Spleen (tissue), 11 donors: ENCODE measurements at regions not wholly inside any gene's neighbourhood (a gene's known extent, or its start where the extent isn't known, plus 50 kb on each side); places are given as distances from the start of the nearest gene placed in this dataset.

Source experiments
- DNase-seq: peaks from one replicate; pipeline ENCODE4 v3.0.0-alpha.2; 2020
- H3K27ac ChIP-seq, 8 donors: fragments of 200-600 bp; sonication (generic) in 7 of 8; 1 replicate in 4 of 8; 2 replicates in 4 of 8; pipeline versions ENCODE4 v1.5.0 to v1.8.0; 2016 to 2021; ENCODE audit warnings: inconsistent platforms in 4 of 8, mild to moderate bottlenecking in 4 of 8, moderate library complexity in 1 of 8
- H3K27me3 ChIP-seq, 7 donors: fragments of 200-600 bp; sonication (generic) in 6 of 7; replicated peaks in 1 of 7; 1 replicate in 4 of 7; 2 replicates in 3 of 7; pipeline versions ENCODE4 v1.5.0 to v1.8.0; 2016 to 2021; ENCODE audit warnings: inconsistent platforms in 3 of 7, mild to moderate bottlenecking in 1 of 7
- H3K36me3 ChIP-seq, 6 donors: fragments of 200-600 bp; sonication (generic) in 5 of 6; 1 replicate in 4 of 6; 2 replicates in 2 of 6; pipeline versions ENCODE4 v1.5.0 to v1.8.0; 2016 to 2021; ENCODE audit warnings: inconsistent platforms in 2 of 6
- H3K4me1 ChIP-seq, 6 donors: fragments of 200-600 bp; sonication (generic) in 5 of 6; 1 replicate in 3 of 6; 2 replicates in 3 of 6; pipeline versions ENCODE4 v1.5.0 to v1.8.0; 2016 to 2021; ENCODE audit warnings: inconsistent platforms in 3 of 6
- H3K4me3 ChIP-seq, 8 donors: fragments of 200-600 bp; sonication (generic) in 7 of 8; 1 replicate in 4 of 8; 2 replicates in 4 of 8; pipeline versions ENCODE4 v1.5.0 to v1.8.0; 2016 to 2021; ENCODE audit warnings: inconsistent platforms in 4 of 8, mild to moderate bottlenecking in 4 of 8, moderate library complexity in 2 of 8
- H3K9me3 ChIP-seq, 8 donors: fragments of 200-600 bp; sonication (generic) in 7 of 8; 1 replicate in 4 of 8; 2 replicates in 4 of 8; pipeline versions ENCODE4 v1.5.0 to v1.8.0; 2016 to 2021; ENCODE audit warnings: inconsistent platforms in 4 of 8
- POLR2A ChIP-seq, 3 donors: fragments of 450-650 bp; IDR thresholded peaks; one replicate each; pipeline ENCODE4 v1.5.1; 2017; ENCODE audit warnings: antibody characterized with exemption in 3 of 3, mild to moderate bottlenecking in 1 of 3
- POLR2AphosphoS5 ChIP-seq, 3 donors: sonication (generic); formaldehyde crosslinking; IDR thresholded peaks; one replicate each; pipeline ENCODE4 v1.5.1; 2017; ENCODE audit warnings: antibody characterized with exemption in 3 of 3
- WGBS, 5 donors: extraction: QIAGEN DNeasy Blood & Tissue Kit in 3 of 5; methylation state at CpG; one replicate each; pipeline versions ENCODE4 v1.1.5 to v1.1.7; 2013 to 2018; 5-methylcytosine and 5-hydroxymethylcytosine counted together
- intact Hi-C: fragments of 100-400 bp; cut with DNase I; formaldehyde crosslinking; loops from one replicate; pipeline ENCODE4 v1.15.0; 2023; ENCODE audit warnings: low total_unique reads
- TF ChIP-seq, protein P1 (sequence below), 11 experiments: fragments of 200-600 bp in 7 of 11; fragments of 450-650 bp in 4 of 11; sonication (generic) in 4 of 11; IDR thresholded peaks in 8 of 11; conservative IDR thresholded peaks in 3 of 11; 1 replicate in 7 of 11; 2 replicates in 4 of 11; pipeline versions ENCODE4 v1.4.0 to v1.8.0; 2016 to 2021; ENCODE audit warnings: antibody characterized with exemption in 11 of 11, inconsistent platforms in 4 of 11, mild to moderate bottlenecking in 1 of 11
- donor health status: healthy with polysubstance abuse.
- donor health status: DM: no; HTN: no; CAD: no; lungs with moderate emphysema.
- donor health status: DM: no; HTN: no; CAD: no.
- donor health status: Bipolar disorder and iron deficiency.
- donor health status: healthy.
- donor health status: DM: no; HTN: no; CAD: no.
- donor health status: DM: yes; HTN: yes; CAD: no.

DNA sequence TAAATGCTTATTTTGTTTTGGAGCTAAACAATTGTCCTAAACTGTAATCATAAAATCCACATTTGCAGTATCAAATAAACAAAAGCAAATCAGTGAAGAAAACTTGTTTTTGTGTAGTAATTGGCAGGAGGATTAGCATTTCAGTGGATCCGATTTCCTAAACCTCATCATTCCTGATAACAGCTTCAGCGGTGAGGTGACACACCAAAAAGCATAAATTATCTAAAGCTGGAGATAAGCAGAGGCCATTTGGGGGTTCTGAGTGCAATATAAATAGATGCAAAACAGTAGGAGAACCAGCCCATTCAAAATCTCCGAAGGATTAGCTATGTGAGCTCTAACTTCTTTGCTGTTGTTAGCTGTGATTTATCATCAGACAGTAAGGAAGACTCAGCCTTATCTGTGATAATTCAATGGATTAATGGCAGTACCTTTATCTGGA, 235.8 kb downstream of the EPHA7 start:
- no peaks in the 10 kb centered on the region for H3K27me3 ChIP-seq
- no peaks in the 10 kb centered on the region for H3K36me3 ChIP-seq
- no peaks in the 10 kb centered on the region for H3K9me3 ChIP-seq
- 22 to 34% (median 31%) methylated on average over 3 of the region's 3 CpGs for WGBS, 5 donors
- no peaks in the 10 kb centered on the region for H3K4me1 ChIP-seq
- H3K27ac ChIP-seq = no peak overlapping the region
- intact Hi-C loops = no loop called here
- no peak for DNase-seq
- no peak overlapping the region for H3K4me3 ChIP-seq
- TF ChIP-seq POLR2AphosphoS5 (IDR thresholded peaks at IDR 0.05) (no peak), POLR2A (IDR thresholded peaks at IDR 0.05) (no peak)
- TF ChIP-seq, protein P1, sequence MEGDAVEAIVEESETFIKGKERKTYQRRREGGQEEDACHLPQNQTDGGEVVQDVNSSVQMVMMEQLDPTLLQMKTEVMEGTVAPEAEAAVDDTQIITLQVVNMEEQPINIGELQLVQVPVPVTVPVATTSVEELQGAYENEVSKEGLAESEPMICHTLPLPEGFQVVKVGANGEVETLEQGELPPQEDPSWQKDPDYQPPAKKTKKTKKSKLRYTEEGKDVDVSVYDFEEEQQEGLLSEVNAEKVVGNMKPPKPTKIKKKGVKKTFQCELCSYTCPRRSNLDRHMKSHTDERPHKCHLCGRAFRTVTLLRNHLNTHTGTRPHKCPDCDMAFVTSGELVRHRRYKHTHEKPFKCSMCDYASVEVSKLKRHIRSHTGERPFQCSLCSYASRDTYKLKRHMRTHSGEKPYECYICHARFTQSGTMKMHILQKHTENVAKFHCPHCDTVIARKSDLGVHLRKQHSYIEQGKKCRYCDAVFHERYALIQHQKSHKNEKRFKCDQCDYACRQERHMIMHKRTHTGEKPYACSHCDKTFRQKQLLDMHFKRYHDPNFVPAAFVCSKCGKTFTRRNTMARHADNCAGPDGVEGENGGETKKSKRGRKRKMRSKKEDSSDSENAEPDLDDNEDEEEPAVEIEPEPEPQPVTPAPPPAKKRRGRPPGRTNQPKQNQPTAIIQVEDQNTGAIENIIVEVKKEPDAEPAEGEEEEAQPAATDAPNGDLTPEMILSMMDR (IDR thresholded peaks at IDR 0.05 in 8 of 11, conservative IDR thresholded peaks at IDR 0.05 in 3 of 11) = no peak

- intact Hi-C loops = no loop called here
- 66 to 84% (median 76%) methylated on average over 2 of the region's 2 CpGs for WGBS, 5 donors
- no peak for DNase-seq
- no peak overlapping the region for H3K27ac ChIP-seq
- H3K36me3 ChIP-seq = no peaks in the 10 kb centered on the region
- H3K9me3 ChIP-seq = no peaks in the 10 kb centered on the region
- H3K4me1 ChIP-seq = no peaks in the 10 kb centered on the region
- TF ChIP-seq, protein P1 (IDR thresholded peaks at IDR 0.05 in 8 of 11, conservative IDR thresholded peaks at IDR 0.05 in 3 of 11) = no peak
- TF ChIP-seq POLR2AphosphoS5 (IDR thresholded peaks at IDR 0.05) = no peak
- no peak for TF ChIP-seq POLR2A (IDR thresholded peaks at IDR 0.05)
- H3K27me3 ChIP-seq = no peaks in the 10 kb centered on the region
- H3K4me3 ChIP-seq = no peak overlapping the region
These were observed 236.3 kb downstream of the EPHA7 start for GRCh38 chr6:93182938-93183479.

DNA sequence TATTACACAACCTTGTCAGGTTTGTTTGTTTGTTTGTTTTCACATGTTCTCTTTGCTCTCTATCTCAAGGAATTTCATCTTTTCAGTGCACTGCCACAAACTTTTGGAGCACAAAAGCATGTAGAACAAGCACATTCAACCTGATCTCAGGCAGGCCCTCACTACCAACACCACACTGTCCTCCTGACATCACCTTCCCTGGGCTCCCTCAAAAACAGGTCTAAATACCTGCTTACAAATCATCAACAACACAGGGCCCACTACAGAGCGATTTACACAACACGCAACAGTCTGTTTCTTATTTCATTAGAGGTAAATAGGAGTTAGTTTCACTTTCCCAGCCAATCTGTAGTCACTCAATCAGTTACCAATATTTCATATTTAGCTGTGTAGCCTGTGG, 241.4 kb downstream of the EPHA7 start:
- 86 to 90% (median 89%) methylated on average over 2 of the region's 2 CpGs for WGBS, 5 donors
- no peak for DNase-seq
- Histone ChIP-seq H3K27ac (no peak overlapping the region), H3K9me3 (no peaks in the 10 kb centered on the region), H3K36me3 (no peaks in the 10 kb centered on the region), H3K27me3 (no peaks in the 10 kb centered on the region), H3K4me3 (no peak overlapping the region), H3K4me1 (peaks cover 0 to 6% (median 0%) of the 10 kb centered on the region in 6 donors)
- TF ChIP-seq POLR2A (IDR thresholded peaks at IDR 0.05) (no peak), POLR2AphosphoS5 (IDR thresholded peaks at IDR 0.05) (no peak)
- TF ChIP-seq, protein P1 (IDR thresholded peaks at IDR 0.05 in 8 of 11, conservative IDR thresholded peaks at IDR 0.05 in 3 of 11) = no peak
- intact Hi-C loops = no loop called here

DNA sequence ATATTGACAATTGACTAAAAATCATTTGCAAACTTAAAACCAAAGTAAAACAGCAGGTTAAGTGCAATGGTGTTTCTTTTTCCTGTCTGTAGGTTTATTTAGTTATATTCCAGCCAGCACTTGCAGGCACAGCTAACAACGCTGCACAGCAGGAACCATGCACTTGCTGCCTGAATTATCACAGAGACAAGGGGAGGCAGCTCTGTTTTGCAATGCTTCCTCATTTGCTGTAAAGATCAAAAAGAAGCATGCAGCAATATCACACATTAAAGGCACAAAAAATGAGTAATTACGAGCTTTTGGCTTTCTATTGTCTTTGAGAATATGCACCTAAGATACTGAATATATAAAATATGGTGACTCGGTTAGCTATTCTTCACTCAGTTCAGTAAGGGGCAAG, 241.9 kb downstream of the EPHA7 start:
- no peak overlapping the region for H3K4me3 ChIP-seq
- H3K27ac ChIP-seq = no peak overlapping the region
- no peaks in the 10 kb centered on the region for H3K36me3 ChIP-seq
- 49 to 72% (median 60%) methylated on average over 3 of the region's 3 CpGs for WGBS, 5 donors
- DNase-seq = no peak
- no peaks in the 10 kb centered on the region for H3K27me3 ChIP-seq
- TF ChIP-seq POLR2AphosphoS5 (IDR thresholded peaks at IDR 0.05) (no peak), POLR2A (IDR thresholded peaks at IDR 0.05) (no peak)
- TF ChIP-seq, protein P1 (IDR thresholded peaks at IDR 0.05 in 8 of 11, conservative IDR thresholded peaks at IDR 0.05 in 3 of 11) = no peak
- H3K4me1 ChIP-seq = peaks cover 0 to 6% (median 0%) of the 10 kb centered on the region in 6 donors
- intact Hi-C loops = no loop called here
- no peaks in the 10 kb centered on the region for H3K9me3 ChIP-seq
